ENCODE measurements at regions not wholly inside any gene's neighbourhood (a gene's known extent, or its start where the extent isn't known, plus 50 kb on each side); places are given as distances from the start of the nearest gene placed in this dataset.

GRCh38 chr7:13802651-13803050, 186.8 kb downstream of the ETV1 start:
- TF ChIP-seq, protein P1, sequence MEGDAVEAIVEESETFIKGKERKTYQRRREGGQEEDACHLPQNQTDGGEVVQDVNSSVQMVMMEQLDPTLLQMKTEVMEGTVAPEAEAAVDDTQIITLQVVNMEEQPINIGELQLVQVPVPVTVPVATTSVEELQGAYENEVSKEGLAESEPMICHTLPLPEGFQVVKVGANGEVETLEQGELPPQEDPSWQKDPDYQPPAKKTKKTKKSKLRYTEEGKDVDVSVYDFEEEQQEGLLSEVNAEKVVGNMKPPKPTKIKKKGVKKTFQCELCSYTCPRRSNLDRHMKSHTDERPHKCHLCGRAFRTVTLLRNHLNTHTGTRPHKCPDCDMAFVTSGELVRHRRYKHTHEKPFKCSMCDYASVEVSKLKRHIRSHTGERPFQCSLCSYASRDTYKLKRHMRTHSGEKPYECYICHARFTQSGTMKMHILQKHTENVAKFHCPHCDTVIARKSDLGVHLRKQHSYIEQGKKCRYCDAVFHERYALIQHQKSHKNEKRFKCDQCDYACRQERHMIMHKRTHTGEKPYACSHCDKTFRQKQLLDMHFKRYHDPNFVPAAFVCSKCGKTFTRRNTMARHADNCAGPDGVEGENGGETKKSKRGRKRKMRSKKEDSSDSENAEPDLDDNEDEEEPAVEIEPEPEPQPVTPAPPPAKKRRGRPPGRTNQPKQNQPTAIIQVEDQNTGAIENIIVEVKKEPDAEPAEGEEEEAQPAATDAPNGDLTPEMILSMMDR (conservative IDR thresholded peaks at IDR 0.05; ENCODE audit: low read length): no peak
- TF ChIP-seq EZH2phosphoT487 (IDR thresholded peaks at IDR 0.05; ENCODE audit: borderline replicate concordance, low read depth, low read length): no peak

Measured in OCI-LY7 (cell line).